GM12878 (cell line): ENCODE measurements at regions not wholly inside any gene's neighbourhood (a gene's known extent, or its start where the extent isn't known, plus 50 kb on each side); places are given as distances from the start of the nearest gene placed in this dataset.
"Not testable (repeated sequence)": the region's sequence is repeated elsewhere in the genome, so short reads cannot be mapped to it uniquely, and the experiment has no call there.

Source experiments
- ATAC-seq: fragments of 200-7000 bp; cut with Tn5 transposase; 3 replicates; pipeline ENCODE4 v1.9.1; 2020; ENCODE audit warnings: mild to moderate bottlenecking, moderate library complexity
- BruUV-seq: library from RNA; stranded (reverse); fragments of 400-500 nt; replicated peaks from 2 replicates; lab custom pipeline; 2021; lab: Mats Ljungman, UMichigan
- CTCF ChIA-PET: fragments of 300-600 bp; sonication (Branson Sonifier 250); formaldehyde crosslinking; extraction: SDS; loops from one replicate; lab custom pipeline; 2021; ENCODE audit warnings: inconsistent platforms; lab: Yijun Ruan, JAX
- POLR2A ChIA-PET: fragments of 350-600 bp; formaldehyde crosslinking; extraction: SDS; loops from one replicate; lab custom pipeline; 2021; ENCODE audit warnings: inconsistent platforms; lab: Charles Lee
- RAD21 ChIA-PET: fragments of 300-600 bp; sonication (Branson Sonifier 250); formaldehyde crosslinking; loops from one replicate; lab custom pipeline; 2023; ENCODE audit warnings: antibody characterized with exemption; ENCODE audit not compliant: unreplicated experiment; lab: Charles Lee
- SMC1A ChIA-PET: fragments of 300-600 bp; sonication (Branson Sonifier 250); formaldehyde crosslinking; loops from one replicate; lab custom pipeline; 2023; ENCODE audit not compliant: unreplicated experiment, uncharacterized antibody; lab: Charles Lee
- DNase-seq: peaks from one replicate; pipeline ENCODE4 v3.0.0-alpha.2; 2011; ENCODE audit warnings: low read depth, low spot score
- FAIRE-seq: peaks from 3 replicates; lab custom pipeline; 2011; peaks lifted over from hg19 to GRCh38; lab: Jason Lieb, UNC
- H2AFZ ChIP-seq: 2 replicates; pipeline ENCODE4 v1.6.0; 2011; ENCODE audit warnings: low read depth, low read length, control low read depth; ENCODE audit not compliant: control insufficient read depth
- H3K27ac ChIP-seq: 2 replicates; pipeline ENCODE4 v1.5.1; 2011; ENCODE audit warnings: control low read depth; ENCODE audit not compliant: control insufficient read depth, insufficient read depth
- H3K27me3 ChIP-seq, 2 experiments: replicated peaks in 1 of 2; 2 replicates each; pipeline versions ENCODE4 v1.6.0 to v1.6.1; 2011; ENCODE audit warnings: low read length in 1 of 2; ENCODE audit not compliant: control insufficient read depth in 2 of 2, insufficient read depth in 2 of 2
- H3K36me3 ChIP-seq, 2 experiments: 2 replicates each; pipeline ENCODE4 v1.5.1; 2011; ENCODE audit warnings: low read length in 1 of 2; ENCODE audit not compliant: control insufficient read depth in 2 of 2, insufficient read depth in 2 of 2
- H3K4me1 ChIP-seq: 2 replicates; pipeline ENCODE4 v1.6.1; 2011; ENCODE audit warnings: mild to moderate bottlenecking, low read length, moderate library complexity, mixed read lengths; ENCODE audit not compliant: control insufficient read depth, insufficient read depth
- H3K4me2 ChIP-seq: 2 replicates; pipeline ENCODE4 v1.6.0; 2011; ENCODE audit warnings: control low read depth; ENCODE audit not compliant: control insufficient read depth, insufficient read depth
- H3K4me3 ChIP-seq: fragments of 200-600 bp; sonication (generic); 2 replicates; pipeline ENCODE4 v1.5.1; 2016
- H3K79me2 ChIP-seq: 2 replicates; pipeline ENCODE4 v1.6.0; 2011; ENCODE audit warnings: low read length; ENCODE audit not compliant: control insufficient read depth, insufficient read depth
- H3K9ac ChIP-seq: 2 replicates; pipeline ENCODE4 v1.8.0; 2011; ENCODE audit warnings: low read length, control low read depth, mixed read lengths; ENCODE audit not compliant: control insufficient read depth, insufficient read depth
- H3K9me3 ChIP-seq: replicated peaks from 3 replicates; pipeline ENCODE4 v1.5.1; 2011; ENCODE audit warnings: mild to moderate bottlenecking, low read length; ENCODE audit not compliant: control insufficient read depth, insufficient read depth
- H4K20me1 ChIP-seq: 2 replicates; pipeline ENCODE4 v1.6.0; 2011; ENCODE audit not compliant: control insufficient read depth, insufficient read depth
- EED ChIP-seq: sonication (generic); IDR thresholded peaks from 2 replicates; pipeline ENCODE4 v1.6.1; 2016; ENCODE audit warnings: antibody characterized with exemption, low read depth
- IKZF1 ChIP-seq: fragments of 450-650 bp; conservative IDR thresholded peaks from 2 replicates; pipeline ENCODE4 v1.6.1; 2017; ENCODE audit warnings: antibody characterized with exemption, mild to moderate bottlenecking
- KAT2A ChIP-seq: conservative IDR thresholded peaks from 2 replicates; pipeline ENCODE4 v1.6.1; 2011; ENCODE audit warnings: low read depth, low read length; ENCODE audit not compliant: control insufficient read depth
- NR2F1 ChIP-seq: fragments of 450-650 bp; conservative IDR thresholded peaks from 2 replicates; pipeline ENCODE4 v1.6.1; 2017; ENCODE audit warnings: mild to moderate bottlenecking
- SP1 ChIP-seq: IDR thresholded peaks from one replicate; pipeline ENCODE4 v1.6.1; 2011; ENCODE audit warnings: low read depth, low read length
- SRF ChIP-seq, 2 experiments: IDR thresholded peaks; 2 replicates each; pipeline ENCODE4 v1.6.1; 2011; ENCODE audit warnings: low read depth in 2 of 2, low read length in 2 of 2, mild to moderate bottlenecking in 1 of 2, moderate library complexity in 1 of 2
- ZNF592 ChIP-seq: fragments of 450-650 bp; IDR thresholded peaks from 2 replicates; pipeline ENCODE4 v1.6.1; 2017; ENCODE audit warnings: mild to moderate bottlenecking, moderate library complexity
- WGBS: methylation state at CpG from one replicate; pipeline ENCODE4 v1.1.6; 2016; ENCODE audit warnings: low lambda C conversion rate; ENCODE audit not compliant: insufficient replicate concordance, insufficient coverage; ENCODE audit errors: missing lambda C conversion rate; 5-methylcytosine and 5-hydroxymethylcytosine counted together
- in situ Hi-C: fragments of 300-500 bp; cut with MboI; formaldehyde crosslinking; loops from 9 replicates; pipeline ENCODE4 v1.14.3; 2018; ENCODE audit warnings: mixed read lengths
- intact Hi-C: fragments of 100-400 bp; cut with micrococcal nuclease; formaldehyde crosslinking; loops from one replicate; pipeline ENCODE4 v1.14.2; 2022; ENCODE audit not compliant: unreplicated experiment
- TF ChIP-seq, protein P1 (sequence below): IDR thresholded peaks from 2 replicates; pipeline ENCODE4 v1.6.1; 2011; ENCODE audit warnings: borderline replicate concordance, low read depth, mild to moderate bottlenecking, moderate library complexity, low read length; ENCODE audit not compliant: insufficient read depth, poor library complexity, severe bottlenecking
- TF ChIP-seq, protein P2 (sequence below): IDR thresholded peaks from 2 replicates; pipeline ENCODE4 v1.6.1; 2012; ENCODE audit warnings: low read depth, low read length, improper control_type of control experiment

DNA sequence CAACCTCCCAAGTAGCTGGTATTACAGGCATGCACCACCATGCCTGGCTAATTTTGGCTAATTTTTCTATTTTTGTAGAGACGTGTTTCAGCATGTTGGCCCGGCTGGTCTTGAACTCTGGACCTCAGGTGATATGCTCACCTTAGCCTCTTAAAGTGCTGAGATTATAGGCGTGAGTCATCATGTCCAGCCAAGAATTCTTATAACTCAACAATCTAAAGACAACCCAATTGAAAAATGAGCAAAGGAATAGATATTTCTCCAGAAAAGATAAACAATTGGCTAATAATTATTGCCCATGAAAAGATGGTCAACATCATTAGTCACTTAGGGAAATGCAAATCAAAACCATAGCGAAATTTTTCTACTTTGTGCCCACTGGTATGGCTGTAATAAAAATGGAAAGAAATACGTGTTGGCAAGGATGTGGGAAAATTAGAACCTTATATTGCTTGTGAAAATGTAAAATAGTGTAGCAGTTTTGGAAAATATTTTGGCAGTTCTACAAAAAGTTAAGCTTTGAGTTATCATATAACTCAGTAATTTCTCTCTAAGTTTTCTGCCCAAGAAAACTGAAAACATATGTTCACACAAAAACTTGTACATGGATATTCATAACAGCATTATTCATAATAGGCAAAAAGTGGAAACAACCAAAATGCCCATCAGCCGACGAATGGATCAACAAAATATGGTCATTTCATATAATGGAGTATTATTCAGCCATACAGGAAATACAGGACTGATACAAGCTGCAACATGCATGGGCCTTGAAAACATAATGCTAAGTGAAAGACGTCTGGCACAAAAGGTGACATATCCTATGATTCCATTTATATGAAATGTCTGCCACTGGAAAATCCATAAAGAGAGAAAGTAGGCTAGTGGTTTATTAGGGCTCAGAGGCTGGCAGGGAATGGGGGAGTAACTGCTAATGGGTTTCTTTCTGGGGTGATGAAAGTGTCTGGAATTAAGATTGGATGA is 87.8 kb downstream of the UTRN start (continued):
- no peak for TF ChIP-seq ZNF592
- TF ChIP-seq, protein P1, sequence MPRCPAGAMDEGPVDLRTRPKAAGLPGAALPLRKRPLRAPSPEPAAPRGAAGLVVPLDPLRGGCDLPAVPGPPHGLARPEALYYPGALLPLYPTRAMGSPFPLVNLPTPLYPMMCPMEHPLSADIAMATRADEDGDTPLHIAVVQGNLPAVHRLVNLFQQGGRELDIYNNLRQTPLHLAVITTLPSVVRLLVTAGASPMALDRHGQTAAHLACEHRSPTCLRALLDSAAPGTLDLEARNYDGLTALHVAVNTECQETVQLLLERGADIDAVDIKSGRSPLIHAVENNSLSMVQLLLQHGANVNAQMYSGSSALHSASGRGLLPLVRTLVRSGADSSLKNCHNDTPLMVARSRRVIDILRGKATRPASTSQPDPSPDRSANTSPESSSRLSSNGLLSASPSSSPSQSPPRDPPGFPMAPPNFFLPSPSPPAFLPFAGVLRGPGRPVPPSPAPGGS, result no peak
- TF ChIP-seq NR2F1, result no peak
- no peak for TF ChIP-seq SP1
- TF ChIP-seq, protein P2, sequence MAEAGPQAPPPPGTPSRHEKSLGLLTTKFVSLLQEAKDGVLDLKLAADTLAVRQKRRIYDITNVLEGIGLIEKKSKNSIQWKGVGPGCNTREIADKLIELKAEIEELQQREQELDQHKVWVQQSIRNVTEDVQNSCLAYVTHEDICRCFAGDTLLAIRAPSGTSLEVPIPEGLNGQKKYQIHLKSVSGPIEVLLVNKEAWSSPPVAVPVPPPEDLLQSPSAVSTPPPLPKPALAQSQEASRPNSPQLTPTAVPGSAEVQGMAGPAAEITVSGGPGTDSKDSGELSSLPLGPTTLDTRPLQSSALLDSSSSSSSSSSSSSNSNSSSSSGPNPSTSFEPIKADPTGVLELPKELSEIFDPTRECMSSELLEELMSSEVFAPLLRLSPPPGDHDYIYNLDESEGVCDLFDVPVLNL, result no peak
- no peak for TF ChIP-seq SRF (IDR thresholded peaks at IDR 0.05; ENCODE audit: low read depth in 2 of 2, low read length in 2 of 2)
- no peak for TF ChIP-seq EED
- no peak for TF ChIP-seq KAT2A
- no peak for TF ChIP-seq IKZF1

- DNase-seq, intact Hi-C loops, H3K4me1 ChIP-seq, H3K4me3 ChIP-seq, H3K4me2 ChIP-seq, H2AFZ ChIP-seq, FAIRE-seq, ATAC-seq, H3K27ac ChIP-seq, H3K79me2 ChIP-seq, BruUV-seq, in situ Hi-C loops, H3K36me3 ChIP-seq, RAD21 ChIA-PET, H3K9me3 ChIP-seq, H3K27me3 ChIP-seq, H3K9ac ChIP-seq, H4K20me1 ChIP-seq: not testable (repeated sequence)
- POLR2A ChIA-PET, result interaction anchor here (0.6 kb wide), 1 partner anchor 759 kb away, joined by 3 read pairs; no protein-coding TSS in a partner anchor
- SMC1A ChIA-PET, result interaction anchor here (1.1 kb wide), 1 partner anchor 55 kb away, joined by 4 read pairs; no protein-coding TSS in a partner anchor
- CTCF ChIA-PET, result interaction anchor here (2.6 kb wide), 1 partner anchor 10 kb away, joined by 7 read pairs; no protein-coding TSS in a partner anchor
- WGBS, result 93% methylated on average over 12 of the region's 12 CpGs
Observed at GRCh38 chr6:144374525-144374924, 89.4 kb downstream of the UTRN start.
